NT2/D1 (cell line): ENCODE measurements at regions not wholly inside any gene's neighbourhood (a gene's known extent, or its start where the extent isn't known, plus 50 kb on each side); places are given as distances from the start of the nearest gene placed in this dataset.

ENCODE experiments used
- SUZ12 ChIP-seq: IDR thresholded peaks from 2 replicates; pipeline ENCODE4 v1.6.1; 2011; ENCODE audit not compliant: insufficient read length, insufficient read depth; ENCODE audit errors: extremely low read depth
- YY1 ChIP-seq: IDR thresholded peaks from 2 replicates; pipeline ENCODE4 v1.6.1; 2011; ENCODE audit not compliant: insufficient read length, insufficient read depth

DNA sequence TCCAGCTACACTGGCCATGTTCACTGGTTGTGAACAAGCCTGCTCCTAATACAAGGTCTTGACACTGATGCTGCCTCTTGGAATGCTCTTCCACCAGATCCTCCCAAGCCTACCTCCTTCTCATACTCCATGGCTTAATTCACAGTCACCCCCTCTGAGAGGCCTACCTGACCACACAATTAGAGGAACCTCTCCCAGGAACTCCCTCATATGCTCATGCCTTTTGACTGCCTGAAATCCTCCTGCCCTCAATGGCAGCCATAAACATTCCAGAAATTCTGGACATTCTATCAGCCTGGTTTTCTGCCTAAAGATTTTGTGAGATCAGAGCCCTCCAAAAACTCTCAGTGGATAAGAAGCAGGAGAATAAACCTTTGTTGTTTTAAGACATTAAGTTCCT is 340.2 kb downstream of the C12orf75 start:
- TF ChIP-seq SUZ12: no peak
- no peak for TF ChIP-seq YY1
